H1 (cell line): ENCODE measurements at regions not wholly inside any gene's neighbourhood (a gene's known extent, or its start where the extent isn't known, plus 50 kb on each side); places are given as distances from the start of the nearest gene placed in this dataset.

Source experiments
- CTCF ChIA-PET: fragments of 300-600 bp; sonication (Branson Sonifier 250); formaldehyde crosslinking; loops from one replicate; lab custom pipeline; 2021; ENCODE audit not compliant: partially characterized antibody; lab: Charles Lee
- POLR2A ChIA-PET: fragments of 300-600 bp; sonication (Branson Sonifier 250); formaldehyde crosslinking; loops from one replicate; lab custom pipeline; 2021; ENCODE audit warnings: inconsistent platforms; ENCODE audit not compliant: partially characterized antibody; lab: Charles Lee
- DNase-seq, 2 experiments: peaks; one replicate each; pipeline versions ENCODE4 v3.0.0 to v3.0.0-alpha.2; 2010 to 2022; ENCODE audit warnings: low spot score in 2 of 2, low read depth in 1 of 2, mixed read lengths in 1 of 2
- FAIRE-seq: peaks from 2 replicates; lab custom pipeline; 2011; peaks lifted over from hg19 to GRCh38; lab: Jason Lieb, UNC
- H2AFZ ChIP-seq: 2 replicates; pipeline ENCODE4 v1.8.1; 2012; ENCODE audit warnings: low read length, inconsistent platforms
- H2AK5ac ChIP-seq: 2 replicates; pipeline ENCODE4 v1.6.1; 2013; ENCODE audit warnings: low read depth, low read length
- H2BK120ac ChIP-seq: replicated peaks from 2 replicates; pipeline ENCODE3; 2013; ENCODE audit warnings: low read depth, low read length, inconsistent platforms
- H2BK12ac ChIP-seq: 2 replicates; pipeline ENCODE4 v1.6.1; 2013; ENCODE audit warnings: low read depth, low read length
- H2BK15ac ChIP-seq: 2 replicates; pipeline ENCODE4 v1.6.1; 2013; ENCODE audit warnings: low read length
- H2BK20ac ChIP-seq: 2 replicates; pipeline ENCODE4 v1.6.1; 2013; ENCODE audit warnings: low read length
- H2BK5ac ChIP-seq: 2 replicates; pipeline ENCODE4 v1.6.1; 2013; ENCODE audit warnings: low read depth, low read length
- H3K14ac ChIP-seq: 2 replicates; pipeline ENCODE4 v1.6.1; 2013; ENCODE audit warnings: inconsistent platforms; ENCODE audit not compliant: insufficient read length
- H3K18ac ChIP-seq: 2 replicates; pipeline ENCODE4 v1.6.1; 2013; ENCODE audit warnings: low read length; ENCODE audit errors: extremely low read depth
- H3K23ac ChIP-seq: 2 replicates; pipeline ENCODE4 v1.6.1; 2013; ENCODE audit warnings: inconsistent platforms; ENCODE audit not compliant: insufficient read length
- H3K23me2 ChIP-seq: 2 replicates; pipeline ENCODE4 v1.6.1; 2013; ENCODE audit warnings: low read depth, low read length
- H3K27ac ChIP-seq: 2 replicates; pipeline ENCODE4 v1.6.1; 2011; ENCODE audit warnings: low read depth, low read length, inconsistent platforms
- H3K27me3 ChIP-seq, 4 experiments: replicated peaks in 1 of 4; 1 replicate in 1 of 4; 2 replicates in 3 of 4; pipeline versions ENCODE4 v1.6.1 to v1.8.1; 2011 to 2013; ENCODE audit warnings: low read length in 3 of 4, mild to moderate bottlenecking in 3 of 4, inconsistent platforms in 2 of 4, mixed read lengths in 2 of 4, moderate library complexity in 1 of 4; ENCODE audit not compliant: control insufficient read depth in 3 of 4, insufficient read depth in 3 of 4; ENCODE audit errors: extremely low read depth in 1 of 4
- H3K36me3 ChIP-seq, 4 experiments: 2 replicates each; pipeline versions ENCODE4 v1.6.1 to v1.8.1; 2011 to 2013; ENCODE audit warnings: mild to moderate bottlenecking in 4 of 4, low read length in 3 of 4, moderate library complexity in 2 of 4, control low read depth in 1 of 4, inconsistent platforms in 1 of 4; ENCODE audit not compliant: insufficient read depth in 4 of 4, control insufficient read depth in 2 of 4
- H3K4ac ChIP-seq: replicated peaks from 2 replicates; pipeline ENCODE3; 2013; ENCODE audit warnings: low read length, low read depth, mixed read lengths, inconsistent platforms; ENCODE audit not compliant: insufficient read length
- H3K4me1 ChIP-seq, 4 experiments: replicated peaks in 1 of 4; 1 replicate in 1 of 4; 2 replicates in 3 of 4; pipeline versions ENCODE4 v1.6.1 to v1.8.1; 2011 to 2013; ENCODE audit warnings: low read length in 3 of 4, inconsistent platforms in 2 of 4, mixed read lengths in 1 of 4; ENCODE audit not compliant: insufficient read depth in 4 of 4, control insufficient read depth in 3 of 4
- H3K4me2 ChIP-seq, 2 experiments: 2 replicates each; pipeline versions ENCODE4 v1.6.1 to v1.8.1; 2011 to 2013; ENCODE audit warnings: low read depth in 2 of 2, low read length in 2 of 2, control low read depth in 1 of 2, inconsistent platforms in 1 of 2, mild to moderate bottlenecking in 1 of 2; ENCODE audit not compliant: insufficient read depth in 1 of 2
- H3K4me3 ChIP-seq, 4 experiments: fragments of 200-600, 300-600 bp in 1 of 4; sonication (generic), shearing (Covaris generic), sonication (Bioruptor Twin) in 1 of 4; 2 replicates each; pipeline versions ENCODE4 v1.5.1 to v1.8.1; 2011 to 2016; ENCODE audit warnings: low read length in 4 of 4, low read depth in 3 of 4, control low read depth in 2 of 4, inconsistent platforms in 2 of 4, mild to moderate bottlenecking in 2 of 4, mixed read lengths in 1 of 4, moderate library complexity in 1 of 4; ENCODE audit not compliant: insufficient read depth in 2 of 4; ENCODE audit errors: extremely low read depth in 1 of 4
- H3K56ac ChIP-seq: replicated peaks from 2 replicates; pipeline ENCODE3; 2013; ENCODE audit warnings: low read depth, mild to moderate bottlenecking, mixed read lengths, low read length, inconsistent platforms; ENCODE audit not compliant: insufficient read length
- H3K79me1 ChIP-seq: 2 replicates; pipeline ENCODE4 v1.6.1; 2013; ENCODE audit warnings: low read depth, low read length, control low read depth
- H3K79me2 ChIP-seq, 2 experiments: 2 replicates each; pipeline versions ENCODE4 v1.6.1 to v1.8.1; 2012 to 2013; ENCODE audit warnings: low read length in 2 of 2, mild to moderate bottlenecking in 2 of 2, inconsistent platforms in 1 of 2; ENCODE audit not compliant: insufficient read depth in 2 of 2, control insufficient read depth in 1 of 2
- H3K9ac ChIP-seq, 4 experiments: replicated peaks in 1 of 4; 1 replicate in 1 of 4; 2 replicates in 3 of 4; pipeline versions ENCODE4 v1.6.1 to v1.8.1; 2011 to 2013; ENCODE audit warnings: low read depth in 3 of 4, low read length in 3 of 4, control low read depth in 2 of 4, mild to moderate bottlenecking in 2 of 4, moderate library complexity in 2 of 4, inconsistent platforms in 1 of 4; ENCODE audit errors: extremely low read depth in 1 of 4
- H3K9me3 ChIP-seq, 2 experiments: 2 replicates each; pipeline versions ENCODE4 v1.6.1 to v1.8.1; 2012 to 2013; ENCODE audit warnings: mild to moderate bottlenecking in 2 of 2, moderate library complexity in 2 of 2, control low read depth in 1 of 2, inconsistent platforms in 1 of 2, low read depth in 1 of 2, low read length in 1 of 2, mixed read lengths in 1 of 2; ENCODE audit not compliant: insufficient read depth in 2 of 2
- H4K20me1 ChIP-seq, 2 experiments: replicated peaks in 1 of 2; 2 replicates each; pipeline versions ENCODE3 to v1.8.1; 2011 to 2013; ENCODE audit warnings: inconsistent platforms in 2 of 2, low read length in 2 of 2, mild to moderate bottlenecking in 1 of 2; ENCODE audit not compliant: insufficient read depth in 2 of 2, control insufficient read depth in 1 of 2
- H4K5ac ChIP-seq: 2 replicates; pipeline ENCODE4 v1.6.1; 2013; ENCODE audit warnings: low read length, low read depth, mixed read lengths, inconsistent platforms; ENCODE audit not compliant: insufficient read length
- H4K8ac ChIP-seq: 2 replicates; pipeline ENCODE4 v1.8.0; 2013; ENCODE audit warnings: mild to moderate bottlenecking, moderate library complexity, low read length, inconsistent platforms; ENCODE audit not compliant: insufficient read depth; ENCODE audit errors: extremely low read depth
- H4K91ac ChIP-seq: replicated peaks from 2 replicates; pipeline ENCODE3; 2013; ENCODE audit warnings: low read length, mixed read lengths, inconsistent platforms; ENCODE audit not compliant: insufficient read length
- CHD1 ChIP-seq: IDR thresholded peaks from 2 replicates; pipeline ENCODE4 v1.6.1; 2012; ENCODE audit warnings: low read depth, low read length, improper control_type of control experiment
- CREB1 ChIP-seq: IDR thresholded peaks from 2 replicates; pipeline ENCODE4 v1.6.1; 2012; ENCODE audit warnings: inconsistent platforms
- EGR1 ChIP-seq: IDR thresholded peaks from 2 replicates; pipeline ENCODE4 v1.6.1; 2011; ENCODE audit warnings: low read depth, low read length, borderline replicate concordance
- GABPA ChIP-seq: IDR thresholded peaks from 2 replicates; pipeline ENCODE4 v1.6.1; 2011; ENCODE audit warnings: mild to moderate bottlenecking, low read length, moderate library complexity, borderline replicate concordance; ENCODE audit not compliant: insufficient read depth
- HDAC6 ChIP-seq: IDR thresholded peaks from one replicate; pipeline ENCODE4 v1.7.1; 2012; ENCODE audit warnings: low read depth, mild to moderate bottlenecking, inconsistent platforms, low read length, moderate library complexity
- MAX ChIP-seq: IDR thresholded peaks from 2 replicates; pipeline ENCODE4 v1.6.1; 2012; ENCODE audit warnings: inconsistent platforms
- POLR2AphosphoS5 ChIP-seq: IDR thresholded peaks from 2 replicates; pipeline ENCODE4 v1.6.1; 2011; ENCODE audit warnings: low read depth, low read length
- POU5F1 ChIP-seq: IDR thresholded peaks from 2 replicates; pipeline ENCODE4 v1.6.1; 2011; ENCODE audit warnings: low read depth, mild to moderate bottlenecking, low read length, moderate library complexity
- RAD21 ChIP-seq, 2 experiments: IDR thresholded peaks in 1 of 2; conservative IDR thresholded peaks in 1 of 2; 2 replicates each; pipeline ENCODE4 v1.6.1; 2011; ENCODE audit warnings: low read depth in 2 of 2, low read length in 2 of 2, improper control_type of control experiment in 1 of 2, inconsistent platforms in 1 of 2, mild to moderate bottlenecking in 1 of 2, moderate library complexity in 1 of 2
- RFX5 ChIP-seq: IDR thresholded peaks from 2 replicates; pipeline ENCODE4 v1.6.1; 2011; ENCODE audit warnings: low read depth, low read length, improper control_type of control experiment, borderline replicate concordance
- SIN3A ChIP-seq, 2 experiments: IDR thresholded peaks in 1 of 2; conservative IDR thresholded peaks in 1 of 2; 2 replicates each; pipeline ENCODE4 v1.6.1; 2011 to 2012; ENCODE audit warnings: low read length in 2 of 2, improper control_type of control experiment in 1 of 2, low read depth in 1 of 2, mild to moderate bottlenecking in 1 of 2
- SIRT6 ChIP-seq: IDR thresholded peaks from one replicate; pipeline ENCODE4 v1.7.1; 2012; ENCODE audit warnings: low read length, inconsistent platforms
- TAF7 ChIP-seq: optimal IDR thresholded peaks from 2 replicates; pipeline ENCODE3; 2011; ENCODE audit warnings: low read depth, mild to moderate bottlenecking, inconsistent platforms, low read length, moderate library complexity, borderline replicate concordance
- WGBS, 2 experiments: shearing (Covaris generic) in 1 of 2; methylation state at CpG; one replicate each; pipeline versions ENCODE4 v1.1.6 to v1.1.7; 2013 to 2015; ENCODE audit warnings: low lambda C conversion rate in 2 of 2, mixed read lengths in 2 of 2, inconsistent platforms in 1 of 2, low coverage in 1 of 2, missing lambda C conversion rate in 1 of 2; ENCODE audit not compliant: insufficient replicate concordance in 2 of 2, insufficient coverage in 1 of 2, insufficient read length in 1 of 2; ENCODE audit errors: extremely low coverage in 1 of 2, missing lambda C conversion rate in 1 of 2; 5-methylcytosine and 5-hydroxymethylcytosine counted together

GRCh38 chr13:109454167-109454917 is 332.0 kb downstream of the IRS2 start:
- no peak overlapping the region for H2BK5ac ChIP-seq
- DNase-seq (no peak), FAIRE-seq (no peak)
- H4K91ac ChIP-seq: no peak overlapping the region
- H3K23me2 ChIP-seq: no peaks in the 10 kb centered on the region; the same call in 1 of the 2 replicates
- no peaks in the 10 kb centered on the region for H4K20me1 ChIP-seq
- no peak overlapping the region for H2BK20ac ChIP-seq
- no peaks in the 10 kb centered on the region for H3K27me3 ChIP-seq
- POLR2A ChIA-PET: no interaction called here
- H3K79me1 ChIP-seq: no peaks in the 10 kb centered on the region
- no peak overlapping the region for H3K9ac ChIP-seq
- H3K4me1 ChIP-seq: no peaks in the 10 kb centered on the region
- H3K14ac ChIP-seq: no peak overlapping the region
- H2BK12ac ChIP-seq: no peak overlapping the region
- H2BK15ac ChIP-seq: no peak overlapping the region
- peaks cover 12 to 13% of the 10 kb centered on the region in 2 experiments; a peak in 3 of 4 replicates for H3K9me3 ChIP-seq
- H3K36me3 ChIP-seq: peaks cover 0 to 2% (median 0%) of the 10 kb centered on the region in 4 experiments; a peak in 1 of 8 replicates
- no peak overlapping the region for H2AK5ac ChIP-seq
- H2AFZ ChIP-seq: no peak overlapping the region
- H3K4ac ChIP-seq: no peak overlapping the region
- H3K23ac ChIP-seq: no peak overlapping the region
- H2BK120ac ChIP-seq: no peak overlapping the region
- 92% methylated on average over 4 of the region's 4 CpGs; no CpG with 5 or more reads in 1 of the 2 experiments for WGBS, 2 experiments
- no peak overlapping the region for H4K5ac ChIP-seq
- H3K56ac ChIP-seq: no peak overlapping the region
- H3K4me2 ChIP-seq: no peak overlapping the region
- H3K79me2 ChIP-seq: no peaks in the 10 kb centered on the region
- no peak overlapping the region for H3K4me3 ChIP-seq
- CTCF ChIA-PET: interaction anchor here (0.5 to 0.6 kb wide), 2 partner anchors 40 to 597 kb away, joined by 3 read pairs; no protein-coding TSS in a partner anchor
- H3K18ac ChIP-seq: no peak overlapping the region
- H4K8ac ChIP-seq: no peak overlapping the region
- H3K27ac ChIP-seq: no peak overlapping the region
- TF ChIP-seq CHD1 (no peak), HDAC6 (no peak), CREB1 (no peak), RAD21 (IDR thresholded peaks at IDR 0.05 in 1 of 2, conservative IDR thresholded peaks at IDR 0.05 in 1 of 2; ENCODE audit: low read depth in 2 of 2, low read length in 2 of 2) (no peak), SIN3A (conservative IDR thresholded peaks at IDR 0.05 in 1 of 2, IDR thresholded peaks at IDR 0.05 in 1 of 2; ENCODE audit: low read depth in 1 of 2, low read length in 2 of 2) (no peak), POU5F1 (no peak), TAF7 (no peak), EGR1 (no peak), MAX (no peak), RFX5 (no peak), POLR2AphosphoS5 (no peak), SIRT6 (no peak), GABPA (no peak)
